Skin of body (tissue), 1 donor: ENCODE measurements at regions not wholly inside any gene's neighbourhood (a gene's known extent, or its start where the extent isn't known, plus 50 kb on each side); places are given as distances from the start of the nearest gene placed in this dataset.
"Not testable (repeated sequence)": the region's sequence is repeated elsewhere in the genome, so short reads cannot be mapped to it uniquely, and the experiment has no call there.

Experiments
- DNase-seq: peaks from one replicate; lab custom pipeline; 2025; lab: John Stamatoyannopoulos, UW

GRCh38 chr7:26061678-26062603 is 90.1 kb upstream of the NFE2L3 start:
- DNase-seq, result no peak

- DNase-seq, result no peak
Measured at GRCh38 chr7:26065652-26066051, 86.3 kb upstream of the NFE2L3 start.

- no peak for DNase-seq
Measured at GRCh38 chr7:26066736-26067135, 85.3 kb upstream of the NFE2L3 start.

- no peak for DNase-seq
Measured at GRCh38 chr7:26070290-26070689, 81.7 kb upstream of the NFE2L3 start.

GRCh38 chr7:26071622-26072456 is 80.2 kb upstream of the NFE2L3 start:
- DNase-seq, result peak; percentile 91

GRCh38 chr7:26073041-26073440 is 79.0 kb upstream of the NFE2L3 start:
- no peak for DNase-seq

GRCh38 chr7:26074919-26075318 is 77.1 kb upstream of the NFE2L3 start:
- DNase-seq, result no peak

- DNase-seq, result no peak
Measured at GRCh38 chr7:26076691-26077090, 75.3 kb upstream of the NFE2L3 start.

DNA sequence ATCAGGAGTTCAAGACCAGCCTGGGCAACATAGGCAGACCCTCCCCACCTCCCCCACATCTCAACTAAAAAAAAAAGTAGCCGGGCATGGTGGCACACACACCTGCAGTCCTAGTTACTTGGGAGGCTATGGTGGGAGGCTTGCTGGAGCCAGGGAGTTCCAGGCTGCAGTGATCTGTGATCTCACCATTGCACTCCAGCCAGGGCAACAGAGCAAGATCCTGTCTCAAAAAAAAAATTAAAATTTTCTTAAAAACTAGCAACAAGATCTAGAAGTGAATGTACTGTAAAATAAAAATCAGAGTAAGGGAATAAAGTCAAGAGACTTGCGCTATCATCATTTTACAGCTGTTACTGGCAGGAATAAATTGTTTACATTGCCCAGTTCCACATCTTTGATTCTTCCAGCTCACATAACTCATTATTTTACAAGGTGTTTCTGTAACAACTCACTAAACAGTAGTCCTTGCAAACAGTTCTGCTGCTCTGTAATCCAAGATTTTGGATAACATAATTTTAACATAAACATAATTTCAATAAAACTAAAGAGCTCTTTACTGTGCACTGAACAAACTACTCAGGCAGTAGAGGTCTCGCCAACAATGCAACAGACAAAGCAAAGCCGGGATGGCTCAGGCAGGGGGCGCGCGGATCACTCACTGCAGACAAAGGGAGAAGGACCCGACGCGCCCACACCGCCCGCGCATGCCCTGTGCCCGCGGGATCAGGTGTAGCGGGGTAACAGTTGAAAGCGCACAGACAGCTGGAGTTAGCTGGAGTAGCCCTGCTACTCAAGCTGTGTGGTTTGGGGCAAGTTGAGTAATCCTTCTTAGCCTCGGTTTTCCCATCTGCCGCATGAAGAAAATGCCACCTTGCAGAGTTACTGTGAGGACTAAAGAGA is 73.3 kb upstream of the NFE2L3 start:
- peak; percentile 28 for DNase-seq

DNA sequence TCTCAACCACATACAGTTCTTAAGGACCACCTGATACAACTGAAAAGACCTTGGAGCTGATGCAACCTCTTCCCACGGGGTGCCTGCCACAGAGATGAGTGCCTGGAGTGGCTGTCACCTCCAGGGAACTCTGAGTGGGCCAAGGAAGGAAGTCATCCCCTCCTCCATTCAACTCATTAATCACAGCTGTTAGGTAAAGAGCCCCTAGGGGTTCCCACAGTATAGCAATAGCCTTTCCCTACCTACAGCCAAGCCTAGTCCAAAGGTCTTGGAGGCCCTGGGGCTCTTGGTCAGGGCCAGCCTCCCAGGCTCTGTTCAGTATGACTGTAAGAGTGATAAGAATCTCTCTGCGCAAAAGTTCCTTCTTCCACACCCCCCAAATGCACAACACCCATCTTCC is 70.4 kb upstream of the NFE2L3 start:
- DNase-seq, result no peak

- peak; percentile 7 for DNase-seq
Measured at GRCh38 chr7:26083113-26083512, 68.9 kb upstream of the NFE2L3 start.

GRCh38 chr7:26084418-26084817 is 67.6 kb upstream of the NFE2L3 start:
- DNase-seq, result no peak

- DNase-seq, result no peak
Measured at GRCh38 chr7:26085771-26086170, 66.2 kb upstream of the NFE2L3 start.

- no peak for DNase-seq
Measured at GRCh38 chr7:26087321-26088091, 64.5 kb upstream of the NFE2L3 start.

GRCh38 chr7:26089469-26089868 is 62.5 kb upstream of the NFE2L3 start:
- DNase-seq, result not testable (repeated sequence)

GRCh38 chr7:26090927-26091519 is 61.0 kb upstream of the NFE2L3 start:
- peak; percentile 60 for DNase-seq

GRCh38 chr7:26091933-26092332 is 60.1 kb upstream of the NFE2L3 start:
- DNase-seq, result no peak

- DNase-seq, result no peak
Measured at GRCh38 chr7:26093023-26093422, 59.0 kb upstream of the NFE2L3 start.

- peak; percentile 53 for DNase-seq
Measured at GRCh38 chr7:26096136-26096535, 55.9 kb upstream of the NFE2L3 start.
